Esophagus squamous epithelium (tissue), 5 donors: ENCODE measurements at regions not wholly inside any gene's neighbourhood (a gene's known extent, or its start where the extent isn't known, plus 50 kb on each side); places are given as distances from the start of the nearest gene placed in this dataset.

Experiments used
- DNase-seq: peaks from one replicate; lab custom pipeline; 2025; lab: John Stamatoyannopoulos, UW
- H3K27ac ChIP-seq, 4 donors: fragments of 200-600 bp; sonication (generic); one replicate each; pipeline ENCODE4 v1.5.1; 2016 to 2019; ENCODE audit warnings: mild to moderate bottlenecking in 1 of 4
- H3K27me3 ChIP-seq, 4 donors: fragments of 200-600 bp; sonication (generic); 1 replicate in 3 of 4; 2 replicates in 1 of 4; pipeline versions ENCODE4 v1.5.1 to v1.6.0; 2017 to 2021; ENCODE audit warnings: antibody characterized with exemption in 1 of 4
- H3K36me3 ChIP-seq, 3 donors: fragments of 200-600 bp; sonication (generic); one replicate each; pipeline ENCODE4 v1.5.1; 2016 to 2019
- H3K4me1 ChIP-seq, 3 donors: fragments of 200-600 bp; sonication (generic); one replicate each; pipeline ENCODE4 v1.5.1; 2017 to 2019
- H3K4me3 ChIP-seq, 4 donors: fragments of 200-600 bp; sonication (generic); 1 replicate in 3 of 4; 2 replicates in 1 of 4; pipeline ENCODE4 v1.5.1; 2016 to 2019; ENCODE audit warnings: mild to moderate bottlenecking in 2 of 4, moderate library complexity in 1 of 4
- H3K9me3 ChIP-seq, 3 donors: fragments of 200-600 bp; sonication (generic); one replicate each; pipeline ENCODE4 v1.5.1; 2016 to 2019
- POLR2A ChIP-seq, 4 donors: fragments of 450-650 bp; IDR thresholded peaks; one replicate each; pipeline ENCODE4 v1.6.1; 2017; ENCODE audit warnings: antibody characterized with exemption in 4 of 4, mild to moderate bottlenecking in 4 of 4, moderate library complexity in 3 of 4
- WGBS, 2 donors: methylation state at CpG; one replicate each; pipeline ENCODE4 v1.1.5; 2018; 5-methylcytosine and 5-hydroxymethylcytosine counted together
- intact Hi-C: fragments of 100-400 bp; cut with DNase I; formaldehyde crosslinking; loops from one replicate; pipeline ENCODE4 v1.15.0; 2022
- TF ChIP-seq, protein P1 (sequence below), 6 experiments: fragments of 450-650 bp in 4 of 6; fragments of 200-600 bp in 2 of 6; sonication (generic) in 2 of 6; IDR thresholded peaks; one replicate each; pipeline ENCODE4 v1.5.1; 2016 to 2019; ENCODE audit warnings: antibody characterized with exemption in 6 of 6, mild to moderate bottlenecking in 4 of 6, moderate library complexity in 4 of 6
- donor health status: DM: yes; HTN: yes; CAD: no.

DNA sequence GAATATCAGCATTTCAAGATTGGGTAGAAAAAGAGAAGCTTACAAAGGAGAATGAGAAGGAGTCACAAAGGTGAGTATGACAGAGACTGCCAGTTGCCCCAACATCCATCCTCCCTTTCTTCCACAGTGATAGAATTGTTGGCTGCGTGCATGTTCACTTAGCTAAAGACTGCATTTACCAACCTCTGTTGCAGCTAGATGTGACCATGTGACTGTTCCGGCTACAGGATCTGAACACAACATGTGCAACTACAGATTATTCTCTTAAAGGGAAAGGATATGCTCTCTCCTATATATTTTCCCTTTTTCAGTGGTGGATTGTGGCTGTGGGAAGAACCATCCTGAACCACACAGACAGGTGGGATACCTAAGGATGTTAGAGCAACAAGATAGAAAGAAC, 60.5 kb upstream of the ZNRF2 start:
- TF ChIP-seq POLR2A (IDR thresholded peaks at IDR 0.05), result no peak
- TF ChIP-seq, protein P1, sequence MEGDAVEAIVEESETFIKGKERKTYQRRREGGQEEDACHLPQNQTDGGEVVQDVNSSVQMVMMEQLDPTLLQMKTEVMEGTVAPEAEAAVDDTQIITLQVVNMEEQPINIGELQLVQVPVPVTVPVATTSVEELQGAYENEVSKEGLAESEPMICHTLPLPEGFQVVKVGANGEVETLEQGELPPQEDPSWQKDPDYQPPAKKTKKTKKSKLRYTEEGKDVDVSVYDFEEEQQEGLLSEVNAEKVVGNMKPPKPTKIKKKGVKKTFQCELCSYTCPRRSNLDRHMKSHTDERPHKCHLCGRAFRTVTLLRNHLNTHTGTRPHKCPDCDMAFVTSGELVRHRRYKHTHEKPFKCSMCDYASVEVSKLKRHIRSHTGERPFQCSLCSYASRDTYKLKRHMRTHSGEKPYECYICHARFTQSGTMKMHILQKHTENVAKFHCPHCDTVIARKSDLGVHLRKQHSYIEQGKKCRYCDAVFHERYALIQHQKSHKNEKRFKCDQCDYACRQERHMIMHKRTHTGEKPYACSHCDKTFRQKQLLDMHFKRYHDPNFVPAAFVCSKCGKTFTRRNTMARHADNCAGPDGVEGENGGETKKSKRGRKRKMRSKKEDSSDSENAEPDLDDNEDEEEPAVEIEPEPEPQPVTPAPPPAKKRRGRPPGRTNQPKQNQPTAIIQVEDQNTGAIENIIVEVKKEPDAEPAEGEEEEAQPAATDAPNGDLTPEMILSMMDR (IDR thresholded peaks at IDR 0.05), result no peak
- intact Hi-C loops, result no loop called here
- 84 to 90% methylated on average over 2 of the region's 2 CpGs for WGBS, 2 donors
- Histone ChIP-seq H3K27ac (no peak overlapping the region), H3K9me3 (no peaks in the 10 kb centered on the region), H3K4me1 (peaks cover 23 to 28% (median 24%) of the 10 kb centered on the region in 3 donors), H3K27me3 (no peaks in the 10 kb centered on the region), H3K36me3 (no peaks in the 10 kb centered on the region), H3K4me3 (no peak overlapping the region)
- no peak for DNase-seq

DNA sequence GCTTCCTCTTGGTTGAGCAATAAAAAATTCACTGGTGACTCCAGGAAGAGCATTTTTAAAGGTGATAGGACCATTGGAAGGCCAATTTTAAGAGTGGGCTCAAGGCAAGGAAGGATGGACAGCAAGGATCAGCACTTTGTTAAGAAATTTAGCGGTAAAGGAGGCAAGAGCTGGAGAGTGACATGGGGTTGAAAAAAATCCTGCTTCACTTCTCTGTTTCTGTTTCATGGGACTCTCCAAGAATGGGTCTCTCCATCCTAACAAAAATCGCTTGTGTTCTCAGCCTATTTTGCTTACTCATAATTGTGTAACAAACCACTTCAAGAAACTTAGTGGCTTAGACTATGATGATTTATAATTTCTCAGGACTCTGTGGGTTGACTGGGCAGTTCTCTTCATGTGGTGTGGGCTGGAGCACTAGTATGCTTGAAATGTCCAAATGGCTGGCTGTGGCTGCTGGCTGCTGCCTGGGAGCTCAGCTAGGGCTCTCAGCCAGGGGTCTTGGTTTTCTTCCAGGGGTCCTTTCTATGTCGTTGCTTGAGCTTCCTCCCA, 59.8 kb upstream of the ZNRF2 start:
- H3K36me3 ChIP-seq, result no peaks in the 10 kb centered on the region
- DNase-seq, result no peak
- 51 to 56% methylated on average over 3 of the region's 3 CpGs for WGBS, 2 donors
- intact Hi-C loops, result no loop called here
- no peaks in the 10 kb centered on the region for H3K9me3 ChIP-seq
- no peak overlapping the region for H3K4me3 ChIP-seq
- peaks cover 23 to 28% (median 24%) of the 10 kb centered on the region in 3 donors for H3K4me1 ChIP-seq
- peak overlapping the region; percentile 17 to 88 (median 77) for H3K27ac ChIP-seq
- no peaks in the 10 kb centered on the region for H3K27me3 ChIP-seq
- no peak for TF ChIP-seq POLR2A (IDR thresholded peaks at IDR 0.05)
- TF ChIP-seq, protein P1 (IDR thresholded peaks at IDR 0.05), result no peak

DNA sequence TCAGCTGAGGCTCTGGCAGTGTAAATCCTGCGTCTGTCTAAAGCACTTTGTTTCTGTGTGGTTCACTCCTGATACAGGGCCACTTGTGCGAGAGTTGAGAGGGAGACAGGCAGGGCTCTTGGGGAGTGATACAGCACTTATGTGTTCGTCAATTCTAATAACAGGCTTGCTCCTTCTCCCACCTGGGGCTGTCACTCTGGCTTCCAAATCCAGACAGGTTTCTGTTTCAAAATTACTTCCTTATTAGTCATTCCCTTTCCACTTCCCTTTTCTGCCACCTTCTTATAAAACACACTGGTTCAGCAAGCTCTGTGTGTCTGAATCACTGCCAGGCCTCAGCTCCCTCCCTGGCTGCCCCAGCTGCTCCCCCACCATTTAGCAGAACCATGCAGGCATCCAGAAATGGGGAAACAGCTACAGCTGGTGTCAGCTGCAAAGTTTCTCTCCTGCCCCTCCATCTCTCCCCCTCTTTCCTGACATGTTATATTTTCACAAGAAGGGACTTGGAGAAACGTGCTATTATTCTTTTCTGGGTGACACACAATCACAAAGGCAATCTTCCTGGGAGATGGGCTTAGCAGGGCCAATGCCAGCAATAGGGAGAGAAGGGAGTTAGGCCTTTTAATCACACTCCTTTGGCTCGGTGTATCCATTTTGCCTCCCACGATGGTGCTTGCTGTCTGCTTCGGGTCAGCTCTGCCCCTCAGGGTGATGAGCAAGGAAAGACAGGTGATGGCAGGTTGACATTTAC, 58.4 kb upstream of the ZNRF2 start:
- intact Hi-C loops, result no loop called here

DNA sequence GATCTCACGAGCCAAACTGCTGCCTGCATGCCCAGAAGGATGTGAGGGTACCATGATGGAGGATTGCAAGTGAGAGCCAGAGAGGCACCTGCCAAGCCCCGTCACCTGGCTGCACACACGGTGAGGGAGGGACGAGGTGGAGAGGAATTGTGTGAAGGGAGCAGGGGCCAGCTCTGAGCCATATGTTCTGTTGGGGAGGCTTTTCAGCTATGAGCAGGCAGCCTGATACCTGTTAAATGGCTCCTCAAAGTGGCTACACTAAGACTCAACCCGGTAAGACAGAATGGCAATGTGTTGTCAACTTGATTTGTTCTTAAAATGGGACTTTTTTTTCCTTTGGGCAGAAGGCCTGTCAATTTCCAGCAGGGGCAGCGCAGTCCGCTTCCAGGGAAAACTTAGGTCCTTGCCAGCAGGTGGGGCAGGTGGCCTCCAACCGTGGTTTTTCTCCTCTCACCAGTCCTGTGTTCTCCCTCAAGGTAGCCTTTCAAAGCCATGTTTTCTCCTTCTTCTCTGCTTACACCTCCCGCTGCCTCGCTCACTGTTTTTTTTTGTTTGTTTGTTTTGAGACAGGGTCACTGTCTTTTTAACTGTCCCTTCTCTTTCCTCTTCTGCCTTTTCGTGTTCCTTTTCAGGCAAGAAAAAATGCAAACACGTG, 57.7 kb upstream of the ZNRF2 start:
- no peaks in the 10 kb centered on the region for H3K27me3 ChIP-seq
- TF ChIP-seq, protein P1 (IDR thresholded peaks at IDR 0.05), result peak in 3 of 6 experiments; percentile 19 to 53 (median 48)
- TF ChIP-seq POLR2A (IDR thresholded peaks at IDR 0.05), result no peak
- 59 to 66% methylated on average over 10 to 11 of the region's 12 CpGs for WGBS, 2 donors
- H3K36me3 ChIP-seq, result no peaks in the 10 kb centered on the region
- H3K4me1 ChIP-seq, result peaks cover 23 to 28% (median 24%) of the 10 kb centered on the region in 3 donors
- intact Hi-C loops, result no loop called here
- no peak overlapping the region for H3K4me3 ChIP-seq
- H3K9me3 ChIP-seq, result no peaks in the 10 kb centered on the region
- DNase-seq, result no peak
- H3K27ac ChIP-seq, result peak overlapping the region; percentile 46 to 88 (median 82)

More for the DNA sequence above, 58.4 kb upstream of the ZNRF2 start:
- TF ChIP-seq POLR2A (IDR thresholded peaks at IDR 0.05), result no peak
- TF ChIP-seq, protein P1 (IDR thresholded peaks at IDR 0.05), result no peak
- H3K4me3 ChIP-seq, result no peak overlapping the region
- H3K9me3 ChIP-seq, result no peaks in the 10 kb centered on the region
- peaks cover 23 to 28% (median 24%) of the 10 kb centered on the region in 3 donors for H3K4me1 ChIP-seq
- DNase-seq, result peak; percentile 7
- no peaks in the 10 kb centered on the region for H3K27me3 ChIP-seq
- WGBS, 2 donors, result 23 to 27% methylated on average over 4 to 7 of the region's 7 CpGs
- no peaks in the 10 kb centered on the region for H3K36me3 ChIP-seq
- peak overlapping the region; percentile 69 to 88 (median 82) for H3K27ac ChIP-seq

DNA sequence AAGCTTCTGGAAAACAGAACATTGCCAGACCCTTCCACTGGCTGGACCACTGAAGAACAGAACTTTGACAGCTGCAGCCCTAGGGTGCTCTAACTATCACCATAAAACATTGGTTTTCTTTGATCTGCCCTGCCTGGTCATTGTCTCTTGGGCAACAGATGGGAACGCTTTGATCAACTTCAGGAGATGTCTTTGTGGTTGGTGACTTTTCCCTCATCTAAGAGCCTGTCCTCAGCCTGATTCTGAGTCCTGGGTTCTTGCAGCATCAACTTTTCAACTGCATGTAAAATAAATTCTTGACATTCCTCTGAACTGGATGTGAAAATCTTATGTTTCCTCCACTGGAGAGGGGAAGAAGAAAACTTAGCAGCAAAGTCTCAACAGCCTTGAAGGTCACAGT, 53.1 kb upstream of the ZNRF2 start:
- DNase-seq, result no peak
- H3K36me3 ChIP-seq, result no peaks in the 10 kb centered on the region
- no peaks in the 10 kb centered on the region for H3K9me3 ChIP-seq
- H3K4me3 ChIP-seq, result no peak overlapping the region
- TF ChIP-seq, protein P1 (IDR thresholded peaks at IDR 0.05), result no peak
- TF ChIP-seq POLR2A (IDR thresholded peaks at IDR 0.05), result no peak
- 86 to 89% methylated on average over 1 of the region's 1 CpG for WGBS, 2 donors
- intact Hi-C loops, result no loop called here
- H3K4me1 ChIP-seq, result peaks cover 6 to 11% (median 10%) of the 10 kb centered on the region in 3 donors
- H3K27ac ChIP-seq, result no peak overlapping the region
- no peaks in the 10 kb centered on the region for H3K27me3 ChIP-seq
